OCI-LY1 (cell line): ENCODE measurements at regions not wholly inside any gene's neighbourhood (a gene's known extent, or its start where the extent isn't known, plus 50 kb on each side); places are given as distances from the start of the nearest gene placed in this dataset.
"Not testable (repeated sequence)": the region's sequence is repeated elsewhere in the genome, so short reads cannot be mapped to it uniquely, and the experiment has no call there.

ENCODE experiments used
- EZH2 ChIP-seq: fragments of 200-600 bp; sonication (generic), shearing (Covaris generic); IDR thresholded peaks from 2 replicates; pipeline ENCODE4 v1.8.0; 2017; ENCODE audit warnings: borderline replicate concordance, mixed run types, mild to moderate bottlenecking, antibody characterized with exemption, low read length, moderate library complexity, mixed read lengths
- TF ChIP-seq, protein P1 (sequence below): fragments of 200-600 bp; sonication (generic), shearing (Covaris generic); IDR thresholded peaks from 2 replicates; pipeline ENCODE4 v1.5.1; 2017; ENCODE audit warnings: mild to moderate bottlenecking, antibody characterized with exemption, low read length, moderate library complexity, mixed read lengths

DNA sequence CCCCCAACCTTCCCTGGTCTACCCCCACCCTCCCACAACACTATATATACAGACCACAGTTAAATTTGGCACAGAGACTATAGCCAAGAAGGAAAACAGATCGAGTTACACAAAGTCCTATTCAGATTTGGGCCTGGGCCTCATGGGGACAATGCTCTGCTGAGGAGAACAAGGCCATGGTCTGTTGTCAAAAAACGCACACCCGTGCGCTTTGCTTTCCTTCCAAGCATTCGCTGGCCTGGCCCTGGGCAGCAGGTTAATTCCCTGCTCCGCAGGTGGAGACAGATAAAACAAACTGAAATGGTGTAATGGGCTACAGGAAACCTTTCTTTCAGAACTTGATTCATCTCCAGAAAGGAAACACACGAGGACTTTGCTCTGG lies 256.2 kb downstream of the BCL2L11 start:
- TF ChIP-seq, protein P1, sequence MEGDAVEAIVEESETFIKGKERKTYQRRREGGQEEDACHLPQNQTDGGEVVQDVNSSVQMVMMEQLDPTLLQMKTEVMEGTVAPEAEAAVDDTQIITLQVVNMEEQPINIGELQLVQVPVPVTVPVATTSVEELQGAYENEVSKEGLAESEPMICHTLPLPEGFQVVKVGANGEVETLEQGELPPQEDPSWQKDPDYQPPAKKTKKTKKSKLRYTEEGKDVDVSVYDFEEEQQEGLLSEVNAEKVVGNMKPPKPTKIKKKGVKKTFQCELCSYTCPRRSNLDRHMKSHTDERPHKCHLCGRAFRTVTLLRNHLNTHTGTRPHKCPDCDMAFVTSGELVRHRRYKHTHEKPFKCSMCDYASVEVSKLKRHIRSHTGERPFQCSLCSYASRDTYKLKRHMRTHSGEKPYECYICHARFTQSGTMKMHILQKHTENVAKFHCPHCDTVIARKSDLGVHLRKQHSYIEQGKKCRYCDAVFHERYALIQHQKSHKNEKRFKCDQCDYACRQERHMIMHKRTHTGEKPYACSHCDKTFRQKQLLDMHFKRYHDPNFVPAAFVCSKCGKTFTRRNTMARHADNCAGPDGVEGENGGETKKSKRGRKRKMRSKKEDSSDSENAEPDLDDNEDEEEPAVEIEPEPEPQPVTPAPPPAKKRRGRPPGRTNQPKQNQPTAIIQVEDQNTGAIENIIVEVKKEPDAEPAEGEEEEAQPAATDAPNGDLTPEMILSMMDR = not testable (repeated sequence)
- TF ChIP-seq EZH2 = not testable (repeated sequence)
